Kidney (tissue), 13 donors: ENCODE measurements at regions not wholly inside any gene's neighbourhood (a gene's known extent, or its start where the extent isn't known, plus 50 kb on each side); places are given as distances from the start of the nearest gene placed in this dataset.

Experiments used
- DNase-seq, 5 donors: peaks; one replicate each; pipeline ENCODE4 v3.0.0-alpha.2; 2013 to 2020
- FAIRE-seq: peaks from 2 replicates; lab custom pipeline; 2012; peaks lifted over from hg19 to GRCh38; lab: Jason Lieb, UNC
- H3K27ac ChIP-seq, 2 donors: one replicate each; pipeline ENCODE4 v1.7.0; 2013; ENCODE audit warnings: low read depth in 2 of 2, low read length in 2 of 2, inconsistent platforms in 1 of 2
- H3K27me3 ChIP-seq: one replicate; pipeline ENCODE4 v1.7.1; 2013; ENCODE audit warnings: low read length, inconsistent platforms; ENCODE audit not compliant: control insufficient read depth, insufficient read depth
- H3K36me3 ChIP-seq, 3 donors: one replicate each; pipeline versions ENCODE4 v1.7.0 to v1.7.1; 2013; ENCODE audit warnings: low read length in 3 of 3, control low read depth in 1 of 3, inconsistent platforms in 1 of 3; ENCODE audit not compliant: insufficient read depth in 3 of 3, control insufficient read depth in 2 of 3
- H3K4me1 ChIP-seq, 3 donors: one replicate each; pipeline versions ENCODE4 v1.7.0 to v1.7.1; 2013; ENCODE audit warnings: low read length in 3 of 3, inconsistent platforms in 1 of 3, low read depth in 1 of 3; ENCODE audit not compliant: control insufficient read depth in 2 of 3, insufficient read depth in 2 of 3
- H3K4me3 ChIP-seq, 3 donors: one replicate each; pipeline versions ENCODE4 v1.7.0 to v1.8.1; 2013; ENCODE audit warnings: low read length in 3 of 3, control low read depth in 1 of 3, inconsistent platforms in 1 of 3
- H3K9ac ChIP-seq, 3 donors: one replicate each; pipeline versions ENCODE4 v1.7.0 to v1.7.1; 2013; ENCODE audit warnings: low read length in 3 of 3, control low read depth in 1 of 3, inconsistent platforms in 1 of 3
- H3K9me3 ChIP-seq, 3 donors: one replicate each; pipeline versions ENCODE4 v1.7.0 to v1.7.1; 2013; ENCODE audit warnings: low read length in 3 of 3, control low read depth in 1 of 3, inconsistent platforms in 1 of 3; ENCODE audit not compliant: control insufficient read depth in 2 of 3, insufficient read depth in 1 of 3
- intact Hi-C: fragments of 100-400 bp; cut with DNase I; formaldehyde crosslinking; loops from one replicate; pipeline ENCODE4 v1.11.1; 2022
- TF ChIP-seq, protein P1 (sequence below): IDR thresholded peaks from 3 replicates; pipeline ENCODE4 v1.5.1; 2012; ENCODE audit warnings: mild to moderate bottlenecking, moderate library complexity, borderline replicate concordance; ENCODE audit not compliant: insufficient read depth; ENCODE audit errors: extremely low read depth
- donor health status: control.
- donor health status: control.
- donor health status: control.
- donor health status: control.
- donor health status: control.
- donor health status: DM: yes; HTN: yes; CAD: no.
- donor health status: Normal renal cell carcinoma (clear cell type).

- Histone ChIP-seq H3K9me3 (no peaks in the 10 kb centered on the region), H3K4me1 (no peaks in the 10 kb centered on the region), H3K4me3 (no peak overlapping the region), H3K36me3 (no peaks in the 10 kb centered on the region), H3K27me3 (no peaks in the 10 kb centered on the region), H3K27ac (no peak overlapping the region), H3K9ac (no peak overlapping the region)
- no peak for DNase-seq
- no peak for FAIRE-seq
- TF ChIP-seq, protein P1, sequence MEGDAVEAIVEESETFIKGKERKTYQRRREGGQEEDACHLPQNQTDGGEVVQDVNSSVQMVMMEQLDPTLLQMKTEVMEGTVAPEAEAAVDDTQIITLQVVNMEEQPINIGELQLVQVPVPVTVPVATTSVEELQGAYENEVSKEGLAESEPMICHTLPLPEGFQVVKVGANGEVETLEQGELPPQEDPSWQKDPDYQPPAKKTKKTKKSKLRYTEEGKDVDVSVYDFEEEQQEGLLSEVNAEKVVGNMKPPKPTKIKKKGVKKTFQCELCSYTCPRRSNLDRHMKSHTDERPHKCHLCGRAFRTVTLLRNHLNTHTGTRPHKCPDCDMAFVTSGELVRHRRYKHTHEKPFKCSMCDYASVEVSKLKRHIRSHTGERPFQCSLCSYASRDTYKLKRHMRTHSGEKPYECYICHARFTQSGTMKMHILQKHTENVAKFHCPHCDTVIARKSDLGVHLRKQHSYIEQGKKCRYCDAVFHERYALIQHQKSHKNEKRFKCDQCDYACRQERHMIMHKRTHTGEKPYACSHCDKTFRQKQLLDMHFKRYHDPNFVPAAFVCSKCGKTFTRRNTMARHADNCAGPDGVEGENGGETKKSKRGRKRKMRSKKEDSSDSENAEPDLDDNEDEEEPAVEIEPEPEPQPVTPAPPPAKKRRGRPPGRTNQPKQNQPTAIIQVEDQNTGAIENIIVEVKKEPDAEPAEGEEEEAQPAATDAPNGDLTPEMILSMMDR: no peak
- intact Hi-C loops: no loop called here
Measured at GRCh38 chr5:98556712-98557111, 216.8 kb upstream of the RGMB start.

- H3K36me3 ChIP-seq: no peaks in the 10 kb centered on the region
- intact Hi-C loops: no loop called here
- H3K27me3 ChIP-seq: no peaks in the 10 kb centered on the region
- H3K9ac ChIP-seq: no peak overlapping the region
- H3K4me3 ChIP-seq: no peak overlapping the region
- DNase-seq (no peak), FAIRE-seq (no peak)
- no peak overlapping the region for H3K27ac ChIP-seq
- H3K9me3 ChIP-seq: no peaks in the 10 kb centered on the region
- no peaks in the 10 kb centered on the region for H3K4me1 ChIP-seq
- TF ChIP-seq, protein P1: no peak
Measured at GRCh38 chr5:98557916-98558315, 215.5 kb upstream of the RGMB start.

DNA sequence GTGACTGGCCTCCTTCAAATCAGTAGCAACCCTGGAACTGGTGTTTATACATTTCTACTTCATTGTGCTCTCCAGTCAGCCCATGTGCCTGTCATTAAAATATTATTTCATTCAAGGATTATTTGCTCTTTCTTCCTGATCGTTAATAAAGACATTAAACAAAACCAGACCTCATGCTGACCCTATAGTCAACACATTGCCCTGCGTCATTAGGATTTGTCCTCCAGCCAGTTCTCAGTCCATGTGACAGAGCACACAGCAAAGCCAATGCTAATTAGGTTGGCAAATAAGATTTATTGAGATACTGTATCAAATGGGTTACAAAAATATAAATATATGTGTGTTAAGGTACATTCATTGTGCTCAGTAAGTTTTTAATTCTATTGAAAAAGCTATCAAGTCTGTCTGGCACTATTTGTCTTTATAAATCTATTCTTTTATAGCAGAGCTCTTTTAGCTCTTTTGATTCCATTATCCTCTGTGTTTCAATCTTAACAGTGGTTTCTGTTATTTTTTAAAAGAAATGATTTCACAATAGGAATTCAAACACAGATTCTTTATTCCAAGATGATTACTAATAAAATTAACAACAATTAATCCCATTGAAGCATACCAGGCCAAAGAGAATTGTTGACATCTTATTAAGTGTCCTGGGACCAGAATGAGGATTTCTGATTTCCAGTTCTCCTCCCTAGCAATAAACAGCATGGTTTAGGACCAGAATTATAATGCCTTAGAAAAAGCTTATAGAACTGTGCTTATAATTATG, 209.4 kb upstream of the RGMB start:
- intact Hi-C loops: no loop called here
- H3K36me3 ChIP-seq: no peaks in the 10 kb centered on the region
- no peak for DNase-seq

More for the DNA sequence above, 209.4 kb upstream of the RGMB start:
- H3K27ac ChIP-seq: no peak overlapping the region
- H3K4me1 ChIP-seq: no peaks in the 10 kb centered on the region
- no peak overlapping the region for H3K4me3 ChIP-seq
- H3K9ac ChIP-seq: no peak overlapping the region
- FAIRE-seq: no peak
- TF ChIP-seq, protein P1: no peak
- H3K27me3 ChIP-seq: no peaks in the 10 kb centered on the region
- H3K9me3 ChIP-seq: no peaks in the 10 kb centered on the region
